Stimulated activated CD4-positive, alpha-beta T cell treated with anti-CD3 and anti-CD28 coated beads, Interleukin-12 subunit alpha, Interleukin-12 subunit beta, amount 100 ng/mL, for 4 hours (primary cell): ENCODE measurements at regions not wholly inside any gene's neighbourhood (a gene's known extent, or its start where the extent isn't known, plus 50 kb on each side); places are given as distances from the start of the nearest gene placed in this dataset.
A peak's percentile ranks its signal among the peaks of the same experiment; 100 is the strongest.

Experiments
- DNase-seq: peaks from one replicate; pipeline ENCODE4 v3.0.0-alpha.2; 2020

DNA sequence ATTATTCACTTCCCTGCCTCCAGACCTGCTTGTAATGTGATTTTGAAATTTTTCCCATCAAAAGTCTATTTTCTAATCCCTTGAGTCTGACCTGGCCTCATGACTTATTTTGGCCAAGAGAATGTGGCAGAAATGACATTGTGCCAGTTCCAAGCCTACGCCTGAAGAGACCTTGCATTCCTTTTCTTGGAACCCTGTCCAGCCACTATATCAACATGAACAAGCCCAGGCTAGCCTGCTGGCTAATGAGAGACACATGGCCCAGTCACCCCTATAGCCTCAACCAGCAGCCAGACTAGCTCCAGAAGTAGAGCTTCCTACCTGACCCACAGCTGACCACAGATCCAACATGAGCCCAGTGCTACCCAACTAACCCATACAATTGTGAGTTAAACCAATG is 121.1 kb upstream of the ACP3 start:
- no peak for DNase-seq

DNA sequence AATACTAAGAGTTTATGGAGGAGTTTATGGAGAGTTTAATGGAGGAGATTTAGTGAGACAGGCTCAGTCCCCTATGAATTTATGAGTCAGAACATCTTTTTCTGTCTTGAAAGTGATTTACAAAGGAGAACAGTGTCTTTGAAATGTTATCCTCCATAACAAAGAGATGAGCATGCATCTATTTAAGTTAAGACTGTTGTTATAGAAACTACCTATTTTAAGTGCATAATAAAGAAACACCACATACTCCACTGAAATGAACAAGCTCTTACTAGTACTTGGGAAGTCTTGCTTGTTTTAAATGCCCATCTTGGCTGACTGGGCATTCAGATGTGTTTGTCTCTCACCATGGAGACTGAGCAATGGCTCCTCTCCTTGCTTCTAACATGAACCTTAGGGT is 118.7 kb upstream of the ACP3 start:
- DNase-seq = no peak

DNA sequence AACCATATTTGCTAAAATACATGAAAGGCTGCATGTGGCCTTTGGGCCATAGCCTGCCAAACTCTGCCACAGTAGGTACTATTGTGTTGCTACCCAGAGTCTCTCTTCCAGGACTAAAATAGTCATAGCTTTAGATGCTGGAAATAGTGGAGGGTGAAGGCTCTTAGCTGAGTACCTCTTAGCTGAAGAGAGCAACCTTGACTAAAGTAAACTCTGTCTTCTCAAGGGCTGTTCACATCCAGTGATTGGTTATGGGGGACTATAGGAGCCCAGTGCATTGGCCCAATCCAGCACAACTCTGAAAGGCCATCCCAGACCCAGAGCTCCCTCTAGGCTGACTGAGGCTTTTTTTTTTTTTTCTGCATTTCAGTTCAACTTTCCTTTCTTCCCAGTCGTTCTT is 117.8 kb upstream of the ACP3 start:
- no peak for DNase-seq

- no peak for DNase-seq
These were observed 114.6 kb upstream of the ACP3 start for GRCh38 chr3:132202586-132202985.

- DNase-seq = no peak
These were observed 113.2 kb upstream of the ACP3 start for GRCh38 chr3:132203889-132204596.

DNA sequence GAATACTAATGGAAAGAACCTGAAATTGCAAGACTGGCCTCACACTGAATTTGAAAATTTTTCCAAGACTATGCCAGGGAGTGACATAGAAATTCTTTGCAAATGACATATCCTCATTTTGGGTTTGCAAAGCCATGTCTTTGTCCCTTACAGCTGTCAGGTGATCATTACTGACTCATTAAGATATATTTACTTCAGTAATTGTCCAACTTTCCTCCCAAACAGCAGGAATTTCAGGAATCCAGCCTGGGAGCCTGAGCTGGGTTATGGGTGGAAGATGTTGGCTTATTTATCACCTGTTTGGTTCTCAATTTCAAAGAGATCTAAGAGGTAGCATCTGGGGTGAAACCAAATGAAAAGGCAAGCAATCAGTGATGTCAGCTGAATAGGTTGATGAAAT is 111.6 kb upstream of the ACP3 start:
- no peak for DNase-seq

DNA sequence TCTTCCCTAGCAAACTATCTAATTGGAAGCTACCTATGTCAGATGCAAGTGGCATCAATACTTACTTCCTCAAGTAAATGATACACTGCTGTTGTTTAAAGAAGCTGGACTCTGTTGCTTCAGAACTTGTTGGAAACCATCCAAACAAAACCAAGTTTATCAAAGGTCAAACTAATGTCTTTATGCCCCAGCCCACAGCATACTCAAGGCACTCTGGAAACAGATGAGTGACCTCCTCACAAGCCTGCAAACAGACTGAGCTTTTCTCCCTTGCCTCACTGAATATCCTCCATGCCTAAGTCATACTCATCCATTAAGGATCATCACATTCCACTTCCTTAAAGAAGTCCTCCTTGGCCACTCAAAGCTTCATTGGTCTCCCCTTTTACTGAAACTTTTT is 107.4 kb upstream of the ACP3 start:
- DNase-seq = no peak

GRCh38 chr3:132210476-132211346 is 106.5 kb upstream of the ACP3 start:
- DNase-seq = peak; percentile 1

DNA sequence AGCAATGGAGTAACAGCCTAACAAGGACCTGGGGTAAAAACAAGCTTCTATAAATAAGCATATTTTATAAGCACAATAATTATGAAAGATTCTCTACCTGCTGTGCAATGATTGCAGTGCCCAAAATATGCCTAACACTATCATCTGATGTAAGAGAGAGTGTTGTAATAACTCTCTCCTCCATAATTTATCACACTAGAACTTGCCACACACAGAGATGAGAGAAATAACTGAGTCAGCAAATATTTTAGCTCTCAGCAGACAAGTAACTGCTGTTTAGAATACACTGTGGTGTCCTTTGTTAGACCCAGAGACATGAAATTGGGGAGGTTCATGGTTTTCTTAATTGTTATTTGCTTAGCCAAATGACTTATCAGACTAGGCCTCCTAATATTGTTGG is 105.3 kb upstream of the ACP3 start:
- DNase-seq = no peak

- DNase-seq = no peak
These were observed 98.1 kb upstream of the ACP3 start for GRCh38 chr3:132218817-132219755.

- DNase-seq = no peak
These were observed 96.2 kb upstream of the ACP3 start for GRCh38 chr3:132220986-132221385.

DNA sequence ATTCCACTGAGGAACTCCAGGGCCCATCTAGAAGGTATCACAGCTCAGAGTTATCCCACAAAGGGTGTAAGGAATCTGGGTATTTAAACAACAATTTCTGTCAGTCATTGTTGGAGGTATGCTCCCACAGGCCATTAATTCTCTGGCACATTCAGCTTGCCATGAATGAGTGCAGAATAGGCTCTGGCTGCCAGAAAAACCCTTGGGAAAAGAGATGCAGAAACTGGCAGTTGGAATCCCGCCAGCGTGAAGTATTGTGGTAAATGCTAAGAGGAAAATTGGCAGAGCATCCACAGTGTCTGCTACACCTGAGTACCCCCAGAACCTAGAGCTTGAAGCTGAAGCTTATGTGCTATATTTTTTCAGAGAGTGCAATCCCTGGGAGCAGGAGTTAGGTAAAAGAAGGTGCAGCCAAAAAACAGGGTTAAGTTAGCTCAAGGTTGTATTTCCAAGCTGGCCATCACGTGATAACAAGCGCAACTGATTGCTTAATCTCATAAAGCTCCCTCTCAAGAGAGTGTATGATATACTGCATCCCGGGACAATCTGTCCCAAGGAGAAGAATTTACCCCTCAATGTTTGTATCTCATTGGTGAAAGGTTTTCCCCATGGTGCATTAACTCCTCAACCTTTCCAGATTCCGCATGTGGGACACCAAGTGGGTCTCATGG is 94.2 kb upstream of the ACP3 start:
- DNase-seq = no peak

- DNase-seq = no peak
These were observed 91.5 kb upstream of the ACP3 start for GRCh38 chr3:132225664-132226063.

GRCh38 chr3:132228923-132229322 is 88.3 kb upstream of the ACP3 start:
- DNase-seq = no peak

DNA sequence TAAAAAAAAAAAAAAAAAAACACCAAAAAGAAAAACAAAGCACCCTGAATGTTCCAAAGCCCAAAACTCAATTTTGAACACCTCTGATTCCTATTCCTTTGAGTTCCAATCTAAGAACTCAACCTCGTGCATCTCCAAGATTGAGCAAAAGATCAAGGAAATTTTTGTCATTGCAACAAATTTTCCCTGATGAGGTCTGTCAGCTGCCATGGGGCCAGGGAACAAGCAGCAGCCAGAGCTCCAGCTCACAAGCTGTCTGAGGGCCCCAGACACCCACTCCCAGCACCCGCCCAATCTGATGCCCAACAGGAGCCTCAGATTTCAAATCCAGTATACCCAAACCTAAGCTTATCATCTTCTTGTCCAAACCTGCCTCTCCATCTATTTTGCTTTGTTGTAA is 87.6 kb upstream of the ACP3 start:
- no peak for DNase-seq

DNA sequence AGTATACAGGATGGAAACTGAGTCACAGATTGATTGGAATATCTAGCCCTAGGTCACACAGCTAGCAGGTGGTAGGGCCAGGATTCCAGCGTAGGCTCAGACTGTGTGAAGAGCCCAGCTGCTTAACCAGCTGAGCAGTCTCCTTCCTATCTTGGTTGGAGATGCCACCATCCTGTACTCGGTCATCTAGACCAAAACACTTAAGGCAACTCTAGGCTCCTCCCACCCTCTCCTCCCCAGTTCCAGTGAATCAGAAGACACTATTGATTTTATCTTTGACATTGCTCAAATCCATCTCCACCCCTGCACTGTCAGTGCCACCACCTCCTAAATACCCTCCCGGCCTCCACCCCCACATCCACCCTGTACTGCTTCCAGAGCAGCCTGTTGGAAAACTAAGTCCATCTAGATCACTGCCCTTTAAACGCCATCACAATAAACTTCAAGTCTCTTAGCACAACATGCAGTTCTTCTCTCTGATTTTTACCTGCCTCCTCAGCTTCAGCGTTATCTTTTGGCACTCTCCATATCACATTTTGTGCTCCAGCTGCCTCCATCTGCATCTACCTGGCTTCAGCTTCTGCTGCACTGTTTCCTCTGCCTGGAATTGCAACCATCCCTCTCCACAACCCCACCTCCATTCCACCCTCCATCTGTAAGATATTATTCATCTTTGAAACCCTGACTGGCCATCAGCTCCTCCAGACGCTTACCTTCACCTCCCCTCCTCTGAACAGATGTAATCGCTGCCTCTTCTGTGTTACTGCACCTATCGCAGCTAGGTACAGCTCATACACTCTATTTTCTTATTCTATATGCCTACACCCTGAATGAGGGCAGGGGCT is 86.8 kb upstream of the ACP3 start:
- DNase-seq = no peak

DNA sequence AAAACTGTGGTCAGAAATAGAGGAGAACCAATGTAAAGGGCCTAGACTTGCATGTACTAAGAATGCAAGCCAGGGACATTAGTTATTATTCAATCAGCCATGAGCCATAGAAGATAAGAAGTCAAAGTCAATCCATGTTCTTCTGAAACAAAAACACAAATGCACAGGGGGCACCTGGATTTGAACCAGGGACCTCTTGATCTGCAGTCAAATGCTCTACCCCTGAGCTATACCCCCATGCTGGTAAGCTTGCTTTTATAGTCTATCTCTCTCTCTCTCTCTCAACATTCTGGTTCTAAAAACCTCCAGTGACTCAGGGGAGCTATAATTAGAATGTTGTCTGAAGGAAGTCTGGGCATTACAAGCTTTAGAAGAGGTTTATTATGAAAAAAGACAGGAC is 85.6 kb upstream of the ACP3 start:
- no peak for DNase-seq

GRCh38 chr3:132232231-132232792 is 84.9 kb upstream of the ACP3 start:
- DNase-seq = no peak

GRCh38 chr3:132236701-132237651 is 80.2 kb upstream of the ACP3 start:
- no peak for DNase-seq

DNA sequence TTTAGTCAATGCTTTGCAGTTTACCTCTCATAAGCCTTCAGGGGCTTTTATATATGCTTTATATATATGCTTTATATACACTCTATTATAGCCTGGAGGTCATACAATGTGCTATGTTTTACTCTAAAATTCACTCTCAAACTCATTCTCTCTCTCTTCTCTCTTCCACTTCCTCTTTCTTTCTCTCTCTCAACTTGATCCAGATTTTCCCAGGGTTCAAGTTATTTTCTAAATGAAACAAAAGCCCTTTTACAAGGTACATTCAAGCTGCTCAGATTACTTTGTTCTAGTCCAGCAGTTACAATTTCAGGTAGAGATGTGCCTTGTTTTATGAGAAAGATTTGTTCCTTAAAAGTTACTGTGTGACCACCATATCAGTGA is 79.6 kb upstream of the ACP3 start:
- DNase-seq = no peak
